ENCODE measurements at regions not wholly inside any gene's neighbourhood (a gene's known extent, or its start where the extent isn't known, plus 50 kb on each side); places are given as distances from the start of the nearest gene placed in this dataset.

DNA sequence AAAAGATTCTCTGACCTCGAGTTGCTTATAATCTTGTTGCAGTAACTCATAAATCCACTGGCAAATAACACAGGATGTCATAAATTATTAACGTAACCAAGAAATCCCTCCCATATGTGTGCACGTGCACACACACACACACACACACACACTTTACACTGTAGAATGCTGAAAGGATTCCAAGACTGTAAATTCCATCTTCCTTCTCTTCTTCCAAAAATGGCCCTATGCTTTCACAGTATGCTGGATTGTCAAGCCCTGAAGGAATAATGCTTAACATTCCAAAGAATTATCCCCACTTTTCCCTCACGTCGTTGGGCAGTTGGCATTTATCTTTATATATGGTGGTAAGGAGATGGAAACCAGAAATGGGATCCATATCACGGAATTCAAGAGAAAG, 117.5 kb upstream of the CRIM1 start:
- no peak for DNase-seq (ENCODE audit: low spot score in 2 of 2)
- no peak overlapping the region for H3K27ac ChIP-seq

DNA sequence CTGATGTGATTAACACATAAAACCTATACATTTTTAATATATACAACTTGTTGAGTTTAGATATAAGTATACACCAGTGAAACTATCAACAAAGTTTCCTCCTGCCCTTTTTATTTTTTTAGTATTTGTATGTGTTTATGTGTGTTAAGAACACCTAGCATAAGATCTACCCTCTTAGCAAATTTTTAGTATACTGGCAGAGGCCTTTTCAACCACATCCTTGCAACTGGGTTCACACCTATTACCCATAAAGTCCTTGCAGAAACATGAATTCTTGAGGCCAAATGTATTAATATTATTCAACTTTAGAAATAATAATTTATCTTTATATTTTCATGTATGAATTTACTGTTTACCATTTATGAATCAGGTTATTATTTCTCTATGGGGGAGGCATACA, 119.7 kb upstream of the CRIM1 start:
- no peaks in the 10 kb centered on the region for H3K36me3 ChIP-seq
- no peaks in the 10 kb centered on the region for H3K9me3 ChIP-seq
- DNase-seq (ENCODE audit: low spot score in 2 of 2): no peak
- TF ChIP-seq EP300 (IDR thresholded peaks at IDR 0.05) (no peak), POLR2A (IDR thresholded peaks at IDR 0.05) (no peak), CTCF (IDR thresholded peaks at IDR 0.05) (no peak)
- H3K4me1 ChIP-seq: peaks cover 0 to 3% (median 0%) of the 10 kb centered on the region in 4 donors
- H3K27me3 ChIP-seq: no peaks in the 10 kb centered on the region
- H3K27ac ChIP-seq: no peak overlapping the region
- H3K4me3 ChIP-seq: no peak overlapping the region

More for the DNA sequence above, 117.5 kb upstream of the CRIM1 start:
- H3K4me1 ChIP-seq: peaks cover 0 to 3% (median 0%) of the 10 kb centered on the region in 4 donors
- no peaks in the 10 kb centered on the region for H3K36me3 ChIP-seq
- TF ChIP-seq EP300 (IDR thresholded peaks at IDR 0.05) (no peak), POLR2A (IDR thresholded peaks at IDR 0.05) (no peak), CTCF (IDR thresholded peaks at IDR 0.05) (no peak)
- WGBS, 2 donors: 38 to 44% methylated on average over 6 of the region's 6 CpGs
- no peaks in the 10 kb centered on the region for H3K9me3 ChIP-seq
- no peak overlapping the region for H3K4me3 ChIP-seq
- H3K27me3 ChIP-seq: no peaks in the 10 kb centered on the region

GRCh38 chr2:36235426-36235825, 120.2 kb upstream of the CRIM1 start:
- Histone ChIP-seq H3K27ac (no peak overlapping the region), H3K36me3 (no peaks in the 10 kb centered on the region), H3K9me3 (no peaks in the 10 kb centered on the region), H3K4me3 (no peak overlapping the region), H3K27me3 (no peaks in the 10 kb centered on the region), H3K4me1 (peaks cover 0 to 3% (median 0%) of the 10 kb centered on the region in 4 donors)
- TF ChIP-seq EP300 (IDR thresholded peaks at IDR 0.05) (no peak), POLR2A (IDR thresholded peaks at IDR 0.05) (no peak), CTCF (IDR thresholded peaks at IDR 0.05) (no peak)
- 85 to 92% methylated on average over 3 of the region's 3 CpGs for WGBS, 2 donors
- DNase-seq (ENCODE audit: low spot score in 2 of 2): no peak

DNA sequence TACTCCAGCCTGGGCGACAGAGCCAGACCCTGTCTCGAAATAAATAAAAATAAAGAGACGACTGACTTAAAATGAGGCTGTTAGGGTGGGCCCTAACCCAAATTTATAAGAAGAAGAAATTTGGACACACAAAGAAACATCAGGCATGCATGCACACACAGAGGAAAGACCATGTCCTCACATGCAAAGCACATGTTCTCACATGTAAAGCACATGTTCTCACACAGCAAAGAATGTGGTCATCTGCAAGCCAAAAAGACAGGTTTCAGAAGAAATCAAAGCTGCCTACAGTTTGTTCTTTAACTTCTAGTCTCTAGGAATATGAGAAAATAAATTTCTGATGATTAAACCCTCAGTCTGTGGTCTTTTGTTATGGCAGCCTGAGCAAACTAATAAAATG, 132.3 kb upstream of the CRIM1 start:
- 63 to 64% methylated on average over 3 of the region's 3 CpGs for WGBS, 2 donors
- TF ChIP-seq CTCF (IDR thresholded peaks at IDR 0.05) (no peak), EP300 (IDR thresholded peaks at IDR 0.05) (no peak), POLR2A (IDR thresholded peaks at IDR 0.05) (no peak)
- no peaks in the 10 kb centered on the region for H3K27me3 ChIP-seq
- H3K36me3 ChIP-seq: no peaks in the 10 kb centered on the region
- peaks cover 0 to 4% (median 0%) of the 10 kb centered on the region in 4 donors for H3K9me3 ChIP-seq
- H3K4me3 ChIP-seq: no peak overlapping the region
- no peaks in the 10 kb centered on the region for H3K4me1 ChIP-seq
- no peak overlapping the region for H3K27ac ChIP-seq
- no peak for DNase-seq (ENCODE audit: low spot score in 2 of 2)

GRCh38 chr2:36222485-36222884, 133.1 kb upstream of the CRIM1 start:
- no peak for DNase-seq (ENCODE audit: low spot score in 2 of 2)
- no peak overlapping the region for H3K4me3 ChIP-seq
- TF ChIP-seq POLR2A (IDR thresholded peaks at IDR 0.05) (no peak), EP300 (IDR thresholded peaks at IDR 0.05) (no peak)

GRCh38 chr2:36214691-36215090, 140.9 kb upstream of the CRIM1 start:
- no peak overlapping the region for H3K27ac ChIP-seq
- no peak for DNase-seq (ENCODE audit: low spot score in 2 of 2)
- no peak for TF ChIP-seq POLR2A (IDR thresholded peaks at IDR 0.05)
- TF ChIP-seq EP300 (IDR thresholded peaks at IDR 0.05): no peak
- TF ChIP-seq CTCF (IDR thresholded peaks at IDR 0.05): no peak

More at GRCh38 chr2:36222485-36222884, 133.1 kb upstream of the CRIM1 start:
- H3K27me3 ChIP-seq: no peaks in the 10 kb centered on the region
- peaks cover 0 to 4% (median 0%) of the 10 kb centered on the region in 4 donors for H3K9me3 ChIP-seq
- no peaks in the 10 kb centered on the region for H3K36me3 ChIP-seq
- 95 to 96% methylated on average over 3 of the region's 3 CpGs for WGBS, 2 donors
- H3K4me1 ChIP-seq: no peaks in the 10 kb centered on the region
- H3K27ac ChIP-seq: no peak overlapping the region

More at GRCh38 chr2:36214691-36215090, 140.9 kb upstream of the CRIM1 start:
- Histone ChIP-seq H3K4me3 (no peak overlapping the region), H3K4me1 (no peaks in the 10 kb centered on the region), H3K9me3 (no peaks in the 10 kb centered on the region), H3K36me3 (no peaks in the 10 kb centered on the region), H3K27me3 (no peaks in the 10 kb centered on the region)
- WGBS, 2 donors: 54 to 56% methylated on average over 2 of the region's 2 CpGs

All from tibial nerve (tissue), 4 donors.